Upper lobe of left lung (tissue), 6 donors: ENCODE measurements at regions not wholly inside any gene's neighbourhood (a gene's known extent, or its start where the extent isn't known, plus 50 kb on each side); places are given as distances from the start of the nearest gene placed in this dataset.

ENCODE experiments used
- ATAC-seq, 2 donors: fragments of 200-7000 bp; cut with Tn5 transposase; one replicate each; pipeline ENCODE4 v1.9.1; 2022; ENCODE audit warnings: mild to moderate bottlenecking in 2 of 2, moderate library complexity in 2 of 2; ENCODE audit not compliant: low FRiP score in 2 of 2
- DNase-seq, 2 donors: peaks; one replicate each; pipeline ENCODE4 v3.0.0-alpha.2; 2019 to 2020
- H3K27ac ChIP-seq, 4 donors: fragments of 200-600 bp; sonication (generic); one replicate each; pipeline ENCODE4 v1.5.1; 2016 to 2019
- H3K27me3 ChIP-seq, 4 donors: fragments of 200-600 bp; sonication (generic); one replicate each; pipeline ENCODE4 v1.5.1; 2017 to 2019
- H3K36me3 ChIP-seq, 4 donors: fragments of 200-600 bp; sonication (generic); one replicate each; pipeline ENCODE4 v1.5.1; 2016 to 2019
- H3K4me1 ChIP-seq, 4 donors: fragments of 200-600 bp; sonication (generic); one replicate each; pipeline ENCODE4 v1.5.1; 2018 to 2019
- H3K4me3 ChIP-seq, 4 donors: fragments of 200-600 bp; sonication (generic); one replicate each; pipeline ENCODE4 v1.5.1; 2017 to 2019; ENCODE audit warnings: mild to moderate bottlenecking in 2 of 4, moderate library complexity in 1 of 4
- H3K9me3 ChIP-seq, 4 donors: fragments of 200-600 bp; sonication (generic); one replicate each; pipeline ENCODE4 v1.5.1; 2018 to 2019
- EP300 ChIP-seq, 4 donors: sonication (generic); formaldehyde crosslinking; IDR thresholded peaks; one replicate each; pipeline ENCODE4 v1.5.1; 2017; ENCODE audit warnings: antibody characterized with exemption in 4 of 4, control low read depth in 2 of 4
- POLR2A ChIP-seq, 4 donors: fragments of 450-650 bp; IDR thresholded peaks; one replicate each; pipeline ENCODE4 v1.5.1; 2016 to 2017; ENCODE audit warnings: antibody characterized with exemption in 4 of 4, mild to moderate bottlenecking in 2 of 4
- POLR2AphosphoS5 ChIP-seq, 2 donors: sonication (generic); formaldehyde crosslinking; IDR thresholded peaks; one replicate each; pipeline ENCODE4 v1.5.1; 2017; ENCODE audit warnings: antibody characterized with exemption in 2 of 2
- WGBS, 2 donors: methylation state at CpG; one replicate each; pipeline ENCODE4 v1.1.5; 2017 to 2018; 5-methylcytosine and 5-hydroxymethylcytosine counted together
- TF ChIP-seq, protein P1 (sequence below), 6 experiments: fragments of 450-650 bp in 4 of 6; fragments of 200-600 bp in 2 of 6; sonication (generic) in 2 of 6; IDR thresholded peaks; one replicate each; pipeline ENCODE4 v1.5.1; 2016 to 2019; ENCODE audit warnings: antibody characterized with exemption in 6 of 6
- donor health status: DM: no; HTN: no; CAD: no; lungs with moderate emphysema.
- donor health status: DM: no; HTN: yes; CAD: no; lungs with severe emphysema.

DNA sequence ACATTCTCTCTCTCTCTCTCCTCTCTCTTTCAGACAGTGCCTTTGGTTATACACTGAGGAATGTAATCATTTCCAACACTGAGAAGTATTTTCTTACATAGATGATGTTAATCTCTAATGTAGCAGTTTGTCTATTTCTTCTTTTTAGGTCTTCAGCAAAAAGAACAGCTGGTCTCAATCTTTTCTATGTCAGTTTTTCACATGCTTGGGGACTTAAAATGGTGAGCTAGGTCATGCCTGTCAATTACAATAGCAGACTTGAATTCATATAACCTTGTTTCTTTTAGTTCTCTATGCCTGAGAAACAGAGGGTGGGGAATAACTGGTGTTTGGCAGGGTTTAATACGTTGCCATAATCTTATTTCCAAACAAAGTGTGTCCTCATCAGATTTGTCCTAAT, 786.2 kb downstream of the SQOR start:
- TF ChIP-seq, protein P1, sequence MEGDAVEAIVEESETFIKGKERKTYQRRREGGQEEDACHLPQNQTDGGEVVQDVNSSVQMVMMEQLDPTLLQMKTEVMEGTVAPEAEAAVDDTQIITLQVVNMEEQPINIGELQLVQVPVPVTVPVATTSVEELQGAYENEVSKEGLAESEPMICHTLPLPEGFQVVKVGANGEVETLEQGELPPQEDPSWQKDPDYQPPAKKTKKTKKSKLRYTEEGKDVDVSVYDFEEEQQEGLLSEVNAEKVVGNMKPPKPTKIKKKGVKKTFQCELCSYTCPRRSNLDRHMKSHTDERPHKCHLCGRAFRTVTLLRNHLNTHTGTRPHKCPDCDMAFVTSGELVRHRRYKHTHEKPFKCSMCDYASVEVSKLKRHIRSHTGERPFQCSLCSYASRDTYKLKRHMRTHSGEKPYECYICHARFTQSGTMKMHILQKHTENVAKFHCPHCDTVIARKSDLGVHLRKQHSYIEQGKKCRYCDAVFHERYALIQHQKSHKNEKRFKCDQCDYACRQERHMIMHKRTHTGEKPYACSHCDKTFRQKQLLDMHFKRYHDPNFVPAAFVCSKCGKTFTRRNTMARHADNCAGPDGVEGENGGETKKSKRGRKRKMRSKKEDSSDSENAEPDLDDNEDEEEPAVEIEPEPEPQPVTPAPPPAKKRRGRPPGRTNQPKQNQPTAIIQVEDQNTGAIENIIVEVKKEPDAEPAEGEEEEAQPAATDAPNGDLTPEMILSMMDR (IDR thresholded peaks at IDR 0.05), result no peak
- TF ChIP-seq POLR2AphosphoS5 (IDR thresholded peaks at IDR 0.05), result no peak
- no peak for TF ChIP-seq POLR2A (IDR thresholded peaks at IDR 0.05)
- TF ChIP-seq EP300 (IDR thresholded peaks at IDR 0.05), result no peak
- ATAC-seq, result no peak
- Histone ChIP-seq H3K27ac (no peak overlapping the region), H3K36me3 (no peaks in the 10 kb centered on the region), H3K4me3 (no peak overlapping the region), H3K4me1 (no peaks in the 10 kb centered on the region), H3K27me3 (no peaks in the 10 kb centered on the region), H3K9me3 (peaks cover 0 to 10% (median 4%) of the 10 kb centered on the region in 4 donors)
- no peak for DNase-seq
- WGBS, 2 donors, result 30 to 61% methylated on average over 1 of the region's 1 CpG

DNA sequence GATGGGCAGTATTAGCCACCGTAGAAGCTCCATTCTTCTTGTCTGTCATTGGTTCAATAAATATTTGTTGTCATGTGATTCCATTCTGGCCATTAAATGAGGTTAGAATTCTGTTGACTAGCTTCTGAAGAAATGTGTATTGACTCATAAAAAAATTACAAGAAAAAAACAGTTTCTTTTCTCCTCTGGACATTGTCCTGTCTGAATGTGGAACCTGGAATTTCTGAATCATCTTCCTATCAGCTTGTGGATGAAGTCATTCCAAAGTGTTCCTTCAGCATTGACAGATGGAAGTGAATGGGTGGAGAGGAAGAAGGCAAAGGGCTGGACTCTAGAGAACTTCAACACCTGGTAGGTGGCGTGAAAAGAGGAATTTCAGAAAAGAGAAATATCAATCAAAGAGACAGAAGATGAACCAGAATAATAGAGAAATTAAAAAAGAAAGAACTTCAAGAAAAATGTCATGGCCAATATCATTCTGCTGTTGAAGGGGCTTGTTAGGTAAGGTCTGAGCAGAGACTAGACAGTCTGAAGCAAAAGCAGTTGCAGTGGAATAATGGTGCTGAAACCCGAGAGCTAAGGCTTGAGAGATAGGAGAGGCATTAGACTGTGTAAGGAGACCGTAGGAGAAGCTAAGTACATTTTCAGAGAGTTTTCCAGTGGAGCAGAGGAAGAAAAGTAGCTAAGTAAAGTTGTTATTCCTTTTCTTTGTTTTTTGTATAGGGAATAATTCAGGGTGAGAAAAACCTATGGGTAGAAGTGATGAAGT, 806.6 kb downstream of the SQOR start:
- Histone ChIP-seq H3K27ac (no peak overlapping the region), H3K9me3 (peaks cover 0 to 3% (median 0%) of the 10 kb centered on the region in 4 donors), H3K4me1 (no peaks in the 10 kb centered on the region), H3K36me3 (no peaks in the 10 kb centered on the region), H3K4me3 (no peak overlapping the region), H3K27me3 (no peaks in the 10 kb centered on the region)
- WGBS, 2 donors, result 62 to 73% methylated on average over 4 of the region's 4 CpGs
- DNase-seq (no peak), ATAC-seq (no peak)
- TF ChIP-seq, protein P1 (IDR thresholded peaks at IDR 0.05), result no peak
- TF ChIP-seq POLR2A (IDR thresholded peaks at IDR 0.05) (no peak), POLR2AphosphoS5 (IDR thresholded peaks at IDR 0.05) (no peak)

DNA sequence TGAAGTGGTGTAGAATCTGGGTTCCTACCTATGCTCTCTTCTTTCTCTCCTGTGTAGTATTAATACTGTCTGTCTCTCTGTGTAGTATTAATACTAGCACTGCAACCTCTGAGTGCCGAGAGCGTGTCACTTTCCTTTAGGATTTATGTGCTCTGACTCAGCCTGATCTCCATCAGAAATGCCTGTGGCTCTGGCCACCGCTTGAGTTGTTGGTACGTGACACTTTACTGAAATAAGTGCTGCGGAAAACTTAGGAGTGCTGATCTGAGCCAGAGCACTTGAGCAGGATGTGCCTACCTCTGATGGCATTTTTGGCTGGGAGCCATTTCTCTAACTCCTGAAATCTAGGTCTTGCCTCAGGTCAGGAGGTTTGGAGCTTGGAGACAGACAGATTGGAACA, 807.4 kb downstream of the SQOR start:
- DNase-seq (no peak), ATAC-seq (no peak)
- no peaks in the 10 kb centered on the region for H3K36me3 ChIP-seq
- WGBS, 2 donors, result 69 to 73% methylated on average over 5 of the region's 5 CpGs
- no peak overlapping the region for H3K4me3 ChIP-seq
- H3K27ac ChIP-seq, result no peak overlapping the region
- TF ChIP-seq, protein P1 (IDR thresholded peaks at IDR 0.05), result no peak
- TF ChIP-seq POLR2A (IDR thresholded peaks at IDR 0.05) (no peak), EP300 (IDR thresholded peaks at IDR 0.05) (no peak), POLR2AphosphoS5 (IDR thresholded peaks at IDR 0.05) (no peak)
- no peaks in the 10 kb centered on the region for H3K27me3 ChIP-seq
- no peaks in the 10 kb centered on the region for H3K4me1 ChIP-seq
- peaks cover 0 to 3% (median 0%) of the 10 kb centered on the region in 4 donors for H3K9me3 ChIP-seq

DNA sequence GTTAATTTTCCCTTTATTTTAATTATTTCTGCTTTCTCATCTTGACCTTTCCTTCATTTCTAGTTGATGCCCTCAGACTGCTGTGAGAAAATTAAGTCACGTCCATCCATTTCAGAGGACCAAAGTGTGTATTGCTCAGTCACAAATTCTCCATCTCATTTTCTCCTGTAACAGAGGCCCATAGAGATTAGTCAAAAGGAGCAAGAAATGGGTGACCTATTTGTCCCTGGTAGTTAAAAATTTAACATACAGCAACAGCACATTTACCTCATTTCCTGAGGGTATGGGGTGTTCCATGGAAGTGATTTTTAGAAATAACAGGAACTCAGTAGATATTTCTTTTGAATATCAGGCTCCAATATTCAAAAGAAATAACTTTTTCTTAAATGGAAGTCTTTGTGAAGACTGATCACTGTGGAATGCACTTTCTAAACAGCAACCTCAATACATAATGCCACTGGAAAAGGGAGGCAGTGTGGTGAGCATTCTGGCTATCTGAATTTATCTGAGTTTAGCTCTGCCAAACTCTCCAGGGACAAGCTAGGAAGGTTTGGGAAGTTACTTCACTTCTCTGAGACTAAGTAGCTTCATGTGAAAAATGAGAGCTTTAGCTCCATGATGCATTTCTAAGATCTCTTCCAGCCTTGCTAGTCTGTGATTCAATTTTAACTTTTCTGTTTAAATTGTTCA, 808.2 kb downstream of the SQOR start:
- TF ChIP-seq POLR2AphosphoS5 (IDR thresholded peaks at IDR 0.05), result no peak
- TF ChIP-seq POLR2A (IDR thresholded peaks at IDR 0.05), result no peak
- TF ChIP-seq EP300 (IDR thresholded peaks at IDR 0.05), result no peak
- TF ChIP-seq, protein P1 (IDR thresholded peaks at IDR 0.05), result no peak
- ATAC-seq (no peak), DNase-seq (no peak)
- Histone ChIP-seq H3K27me3 (no peaks in the 10 kb centered on the region), H3K4me1 (no peaks in the 10 kb centered on the region), H3K36me3 (no peaks in the 10 kb centered on the region), H3K27ac (no peak overlapping the region), H3K9me3 (peaks cover 0 to 3% (median 0%) of the 10 kb centered on the region in 4 donors), H3K4me3 (no peak overlapping the region)
- 76 to 90% methylated on average over 1 of the region's 1 CpG for WGBS, 2 donors
